ENCODE measurements at regions not wholly inside any gene's neighbourhood (a gene's known extent, or its start where the extent isn't known, plus 50 kb on each side); places are given as distances from the start of the nearest gene placed in this dataset.

GRCh38 chr18:77505499-77505898, 255.9 kb downstream of the GALR1 start:
- DNase-seq (ENCODE audit: low read depth in 2 of 3, low spot score in 1 of 3), result no peak

- DNase-seq (ENCODE audit: low read depth in 2 of 3, low spot score in 1 of 3), result no peak
Measured at GRCh38 chr18:77512152-77512551, 262.5 kb downstream of the GALR1 start.

GRCh38 chr18:77517901-77518300, 268.3 kb downstream of the GALR1 start:
- DNase-seq (ENCODE audit: low read depth in 2 of 3, low spot score in 1 of 3), result no peak

GRCh38 chr18:77520767-77521166, 271.1 kb downstream of the GALR1 start:
- no peak for DNase-seq (ENCODE audit: low read depth in 2 of 3, low spot score in 1 of 3)

- no peak for DNase-seq (ENCODE audit: low read depth in 2 of 3, low spot score in 1 of 3)
Measured at GRCh38 chr18:77522051-77522675, 272.5 kb downstream of the GALR1 start.

GRCh38 chr18:77524909-77525308, 275.3 kb downstream of the GALR1 start:
- no peak for DNase-seq (ENCODE audit: low read depth in 2 of 3, low spot score in 1 of 3)

GRCh38 chr18:77526962-77527361, 277.3 kb downstream of the GALR1 start:
- no peak for DNase-seq (ENCODE audit: low read depth in 2 of 3, low spot score in 1 of 3)

GRCh38 chr18:77528872-77529271, 279.2 kb downstream of the GALR1 start:
- DNase-seq (ENCODE audit: low read depth in 2 of 3, low spot score in 1 of 3), result no peak

- DNase-seq (ENCODE audit: low read depth in 2 of 3, low spot score in 1 of 3), result no peak
Measured at GRCh38 chr18:77529492-77530176, 280.0 kb downstream of the GALR1 start.

- DNase-seq (ENCODE audit: low read depth in 2 of 3, low spot score in 1 of 3), result no peak
Measured at GRCh38 chr18:77530732-77531131, 281.1 kb downstream of the GALR1 start.

- no peak for DNase-seq (ENCODE audit: low read depth in 2 of 3, low spot score in 1 of 3)
Measured at GRCh38 chr18:77539860-77540259, 290.2 kb downstream of the GALR1 start.

GRCh38 chr18:77544792-77545191, 295.1 kb downstream of the GALR1 start:
- no peak for DNase-seq (ENCODE audit: low read depth in 2 of 3, low spot score in 1 of 3)

GRCh38 chr18:77547757-77548156, 298.1 kb downstream of the GALR1 start:
- DNase-seq (ENCODE audit: low read depth in 2 of 3, low spot score in 1 of 3), result no peak

- no peak for DNase-seq (ENCODE audit: low read depth in 2 of 3, low spot score in 1 of 3)
Measured at GRCh38 chr18:77548790-77549420, 299.3 kb downstream of the GALR1 start.

- DNase-seq (ENCODE audit: low read depth in 2 of 3, low spot score in 1 of 3), result no peak
Measured at GRCh38 chr18:77550625-77551024, 301.0 kb downstream of the GALR1 start.

GRCh38 chr18:77551055-77551454, 301.4 kb downstream of the GALR1 start:
- DNase-seq (ENCODE audit: low read depth in 2 of 3, low spot score in 1 of 3), result no peak

- no peak for DNase-seq (ENCODE audit: low read depth in 2 of 3, low spot score in 1 of 3)
Measured at GRCh38 chr18:77552945-77553344, 303.3 kb downstream of the GALR1 start.

GRCh38 chr18:77554061-77554460, 304.4 kb downstream of the GALR1 start:
- DNase-seq (ENCODE audit: low read depth in 2 of 3, low spot score in 1 of 3), result no peak

GRCh38 chr18:77557046-77557587, 307.5 kb downstream of the GALR1 start:
- no peak for DNase-seq (ENCODE audit: low read depth in 2 of 3, low spot score in 1 of 3)

GRCh38 chr18:77559274-77559910, 309.7 kb downstream of the GALR1 start:
- no peak for DNase-seq (ENCODE audit: low read depth in 2 of 3, low spot score in 1 of 3)

GRCh38 chr18:77560341-77560992, 310.8 kb downstream of the GALR1 start:
- no peak for DNase-seq (ENCODE audit: low read depth in 2 of 3, low spot score in 1 of 3)

All from stimulated activated CD4-positive, alpha-beta T cell treated with anti-CD3 and anti-CD28 coated beads, Interleukin-12 subunit alpha, Interleukin-12 subunit beta, amount 100 ng/mL, for 48 hours (primary cell).